GM19467 (cell line): ENCODE measurements at regions not wholly inside any gene's neighbourhood (a gene's known extent, or its start where the extent isn't known, plus 50 kb on each side); places are given as distances from the start of the nearest gene placed in this dataset.
"Not testable (repeated sequence)": the region's sequence is repeated elsewhere in the genome, so short reads cannot be mapped to it uniquely, and the experiment has no call there.

ENCODE experiments used
- ATAC-seq: cut with Tn5 transposase; IDR thresholded peaks from one replicate; pipeline ENCODE4 v1.9.1; 2021; ENCODE audit warnings: mild to moderate bottlenecking, moderate library complexity; ENCODE audit not compliant: unreplicated experiment

- ATAC-seq = no peak
These were observed 85.7 kb downstream of the SUCLG1 start for GRCh38 chr2:84373391-84373790.

- ATAC-seq = no peak
These were observed 96.5 kb downstream of the SUCLG1 start for GRCh38 chr2:84362541-84362940.

GRCh38 chr2:84338069-84338468 is 121.0 kb downstream of the SUCLG1 start:
- no peak for ATAC-seq

- ATAC-seq = no peak
These were observed 131.3 kb downstream of the SUCLG1 start for GRCh38 chr2:84327645-84328249.

GRCh38 chr2:84326831-84327432 is 132.1 kb downstream of the SUCLG1 start:
- ATAC-seq = no peak

GRCh38 chr2:84323890-84324289 is 135.2 kb downstream of the SUCLG1 start:
- no peak for ATAC-seq

GRCh38 chr2:84320940-84321339 is 138.1 kb downstream of the SUCLG1 start:
- ATAC-seq = no peak

- ATAC-seq = no peak
These were observed 139.5 kb downstream of the SUCLG1 start for GRCh38 chr2:84319581-84319980.

GRCh38 chr2:84317135-84317534 is 141.9 kb downstream of the SUCLG1 start:
- ATAC-seq = no peak

GRCh38 chr2:84314901-84315330 is 144.2 kb downstream of the SUCLG1 start:
- ATAC-seq = peak; percentile 97

GRCh38 chr2:84314250-84314649 is 144.8 kb downstream of the SUCLG1 start:
- no peak for ATAC-seq

- ATAC-seq = no peak
These were observed 149.8 kb downstream of the SUCLG1 start for GRCh38 chr2:84309281-84309680.

- no peak for ATAC-seq
These were observed 152.7 kb downstream of the SUCLG1 start for GRCh38 chr2:84306361-84306760.

- ATAC-seq = peak; percentile 97
These were observed 156.3 kb downstream of the SUCLG1 start for GRCh38 chr2:84302513-84303412.

GRCh38 chr2:84301717-84302116 is 157.4 kb downstream of the SUCLG1 start:
- no peak for ATAC-seq

- ATAC-seq = no peak
These were observed 158.4 kb downstream of the SUCLG1 start for GRCh38 chr2:84300696-84301029.

- not testable (repeated sequence) for ATAC-seq
These were observed 158.9 kb downstream of the SUCLG1 start for GRCh38 chr2:84300001-84300695.

- ATAC-seq = no peak
These were observed 159.8 kb downstream of the SUCLG1 start for GRCh38 chr2:84299211-84299775.

GRCh38 chr2:84297155-84297554 is 161.9 kb downstream of the SUCLG1 start:
- ATAC-seq = no peak

- no peak for ATAC-seq
These were observed 165.2 kb downstream of the SUCLG1 start for GRCh38 chr2:84293791-84294380.

GRCh38 chr2:84292545-84292944 is 166.5 kb downstream of the SUCLG1 start:
- no peak for ATAC-seq
